ENCODE measurements at regions not wholly inside any gene's neighbourhood (a gene's known extent, or its start where the extent isn't known, plus 50 kb on each side); places are given as distances from the start of the nearest gene placed in this dataset.

DNA sequence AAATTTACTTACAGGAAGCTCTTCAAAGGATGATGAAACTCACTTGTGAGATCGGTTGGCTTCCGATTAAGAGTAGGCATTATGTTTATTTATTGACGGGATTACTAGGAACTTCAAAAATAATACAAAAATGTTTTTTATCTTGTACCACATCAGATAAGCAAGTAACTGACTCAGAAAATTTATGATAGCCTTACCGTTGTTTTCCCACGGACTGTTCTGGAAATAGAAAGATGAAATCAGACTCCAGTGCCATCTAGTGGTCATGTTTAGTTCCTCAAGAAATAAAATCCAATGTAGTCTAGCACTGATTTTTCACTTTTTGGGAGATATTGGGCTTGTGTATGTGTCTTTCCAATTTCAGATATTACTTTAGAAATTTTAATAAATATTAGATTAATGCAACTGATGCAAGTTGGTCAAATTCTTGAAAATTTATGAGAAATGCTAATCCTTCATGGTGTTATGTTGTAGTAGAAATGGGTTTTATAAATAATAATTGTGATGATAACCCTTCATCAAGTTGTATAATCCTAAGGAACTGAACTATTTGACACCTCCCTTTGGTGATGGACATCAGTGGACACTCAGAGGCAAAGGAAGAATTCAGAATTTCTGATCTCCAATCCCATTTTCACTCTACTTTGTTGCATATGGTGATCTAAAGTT is 168.8 kb downstream of the TMEM26 start:
- ATAC-seq (peak; percentile 66 to 86 (median 72)), DNase-seq (no peak)
- Histone ChIP-seq H3K27ac (peak overlapping the region; percentile 20), H3K36me3 (ENCODE audit: insufficient read depth in 1 of 2, low read depth in 1 of 2) (no peaks in the 10 kb centered on the region), H3K27me3 (ENCODE audit: insufficient read depth in 3 of 3, low read length in 2 of 3) (no peaks in the 10 kb centered on the region), H3K4me3 (peak overlapping the region; percentile 29), H3K4me1 (peaks cover 6% of the 10 kb centered on the region), H3K9me3 (no peaks in the 10 kb centered on the region)
- TF ChIP-seq, protein P1, sequence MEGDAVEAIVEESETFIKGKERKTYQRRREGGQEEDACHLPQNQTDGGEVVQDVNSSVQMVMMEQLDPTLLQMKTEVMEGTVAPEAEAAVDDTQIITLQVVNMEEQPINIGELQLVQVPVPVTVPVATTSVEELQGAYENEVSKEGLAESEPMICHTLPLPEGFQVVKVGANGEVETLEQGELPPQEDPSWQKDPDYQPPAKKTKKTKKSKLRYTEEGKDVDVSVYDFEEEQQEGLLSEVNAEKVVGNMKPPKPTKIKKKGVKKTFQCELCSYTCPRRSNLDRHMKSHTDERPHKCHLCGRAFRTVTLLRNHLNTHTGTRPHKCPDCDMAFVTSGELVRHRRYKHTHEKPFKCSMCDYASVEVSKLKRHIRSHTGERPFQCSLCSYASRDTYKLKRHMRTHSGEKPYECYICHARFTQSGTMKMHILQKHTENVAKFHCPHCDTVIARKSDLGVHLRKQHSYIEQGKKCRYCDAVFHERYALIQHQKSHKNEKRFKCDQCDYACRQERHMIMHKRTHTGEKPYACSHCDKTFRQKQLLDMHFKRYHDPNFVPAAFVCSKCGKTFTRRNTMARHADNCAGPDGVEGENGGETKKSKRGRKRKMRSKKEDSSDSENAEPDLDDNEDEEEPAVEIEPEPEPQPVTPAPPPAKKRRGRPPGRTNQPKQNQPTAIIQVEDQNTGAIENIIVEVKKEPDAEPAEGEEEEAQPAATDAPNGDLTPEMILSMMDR (IDR thresholded peaks at IDR 0.05): peak; percentile 87
- 17 to 31% (median 25%) methylated on average over 5 of the region's 5 CpGs for WGBS, 3 donors
- intact Hi-C loops (cut with DNase I): loop anchor here (1.0 to 5.0 kb wide), 3 partner anchors 142 to 467 kb away; no protein-coding TSS in a partner anchor

DNA sequence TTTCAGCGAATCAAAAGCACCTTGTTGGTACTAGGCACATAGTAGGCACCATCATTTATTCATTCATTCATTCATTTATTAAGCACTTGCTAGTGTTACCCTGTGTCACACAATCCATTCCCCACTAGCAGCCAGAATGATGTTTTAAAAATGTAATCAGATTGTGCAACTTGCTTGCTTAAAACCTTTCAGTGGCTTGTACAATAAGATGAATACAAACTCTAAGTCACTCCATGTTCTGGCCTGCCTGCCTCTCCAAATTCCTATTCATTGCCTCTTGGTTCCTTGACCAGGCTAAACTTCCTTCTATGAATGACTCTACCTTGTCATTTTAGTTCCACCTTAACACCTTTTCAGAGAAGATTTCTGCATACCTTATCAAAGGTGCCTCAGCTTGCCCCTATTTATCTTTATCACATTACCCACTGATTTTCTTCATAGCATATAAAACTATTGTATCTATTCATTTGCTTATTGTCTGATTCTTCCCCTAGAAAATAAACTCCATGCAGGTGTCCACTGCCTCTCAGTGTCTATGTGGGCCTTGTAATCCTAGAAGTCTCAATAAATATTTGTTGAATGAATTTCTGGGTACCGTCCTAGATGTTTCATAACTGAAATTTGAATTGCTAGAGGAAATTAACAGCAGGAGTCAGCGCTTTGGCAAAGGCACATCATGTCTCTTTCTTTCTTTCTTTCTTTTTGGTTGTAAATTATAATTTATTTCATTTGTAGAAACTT is 169.5 kb downstream of the TMEM26 start:
- Histone ChIP-seq H3K27me3 (ENCODE audit: insufficient read depth in 3 of 3, low read length in 2 of 3) (no peaks in the 10 kb centered on the region), H3K9me3 (no peaks in the 10 kb centered on the region), H3K4me1 (peaks cover 6% of the 10 kb centered on the region), H3K27ac (peak overlapping the region; percentile 20), H3K36me3 (ENCODE audit: insufficient read depth in 1 of 2, low read depth in 1 of 2) (no peaks in the 10 kb centered on the region), H3K4me3 (peak overlapping the region; percentile 29)
- intact Hi-C loops (cut with DNase I): loop anchor here (1.0 to 5.0 kb wide), 4 partner anchors 141 to 467 kb away; no protein-coding TSS in a partner anchor
- TF ChIP-seq, protein P1 (IDR thresholded peaks at IDR 0.05): no peak
- ATAC-seq (peak in 2 of 4 donors; percentile 22 to 45), DNase-seq (no peak)
- 52 to 63% (median 53%) methylated on average over 3 of the region's 3 CpGs for WGBS, 3 donors

DNA sequence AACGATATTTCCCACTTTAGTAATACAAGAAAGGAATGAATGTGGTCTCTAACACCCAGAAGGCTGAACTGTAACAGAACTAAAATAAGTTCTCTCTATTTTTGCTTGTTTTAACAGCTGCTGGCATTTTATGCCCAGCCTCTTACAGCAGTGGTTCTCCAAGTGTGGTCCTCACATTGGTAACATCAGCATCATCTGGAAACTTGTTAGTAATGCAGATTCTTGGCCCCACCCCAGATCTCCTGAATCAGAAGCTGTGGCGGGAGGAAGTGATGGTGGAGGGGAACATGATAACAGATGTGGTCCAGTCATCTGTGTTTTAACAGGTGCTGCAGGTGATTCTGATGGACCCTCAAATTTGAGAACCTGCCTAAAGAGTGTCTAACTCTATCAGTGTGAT is 170.1 kb downstream of the TMEM26 start:
- no peak for DNase-seq
- Histone ChIP-seq H3K4me3 (no peak overlapping the region), H3K36me3 (ENCODE audit: insufficient read depth in 1 of 2, low read depth in 1 of 2) (no peaks in the 10 kb centered on the region), H3K27ac (no peak overlapping the region), H3K4me1 (peaks cover 6% of the 10 kb centered on the region), H3K9me3 (no peaks in the 10 kb centered on the region), H3K27me3 (ENCODE audit: insufficient read depth in 3 of 3, low read length in 2 of 3) (no peaks in the 10 kb centered on the region)
- TF ChIP-seq, protein P1 (IDR thresholded peaks at IDR 0.05): no peak
- ATAC-seq: no peak
- WGBS, 3 donors: 81 to 85% (median 83%) methylated on average over 2 of the region's 2 CpGs
- intact Hi-C loops (cut with DNase I): loop anchor here (2.0 to 5.0 kb wide), 3 partner anchors 141 to 466 kb away; no protein-coding TSS in a partner anchor

DNA sequence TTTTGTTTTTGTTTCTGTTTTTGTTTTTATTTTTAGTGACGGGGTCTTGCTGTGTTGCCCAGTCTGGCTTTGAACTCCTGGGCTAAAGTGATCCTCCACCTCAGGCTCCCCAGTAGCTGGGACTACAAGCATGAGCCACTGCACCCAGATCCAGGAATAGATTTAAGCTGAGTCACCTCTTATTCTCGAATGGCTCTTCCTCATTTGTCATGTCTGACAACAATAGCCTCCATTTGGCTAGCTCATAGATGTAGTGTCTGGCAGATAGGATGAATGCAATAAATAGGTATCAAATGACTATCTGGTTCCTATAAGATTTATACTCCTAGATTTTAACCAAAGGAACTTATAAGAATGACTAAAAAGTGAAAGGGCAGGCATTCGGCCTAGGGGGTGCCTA is 172.9 kb downstream of the TMEM26 start:
- Histone ChIP-seq H3K36me3 (ENCODE audit: insufficient read depth in 1 of 2, low read depth in 1 of 2) (no peaks in the 10 kb centered on the region), H3K27ac (no peak overlapping the region), H3K9me3 (no peaks in the 10 kb centered on the region), H3K27me3 (ENCODE audit: insufficient read depth in 3 of 3, low read length in 2 of 3) (no peaks in the 10 kb centered on the region), H3K4me1 (peaks cover 6% of the 10 kb centered on the region), H3K4me3 (no peak overlapping the region)
- WGBS, 3 donors: 63 to 76% (median 68%) methylated on average over 3 of the region's 3 CpGs
- no peak for DNase-seq
- peak in 2 of 4 donors; percentile 22 to 70 for ATAC-seq
- TF ChIP-seq, protein P1 (IDR thresholded peaks at IDR 0.05): no peak
- intact Hi-C loops (cut with DNase I): loop anchor here in 1 of 2 donors (5.0 kb wide), 2 partner anchors 138 to 463 kb away; no protein-coding TSS in a partner anchor
